CD8-positive, alpha-beta memory T cell (primary cell): ENCODE measurements at regions not wholly inside any gene's neighbourhood (a gene's known extent, or its start where the extent isn't known, plus 50 kb on each side); places are given as distances from the start of the nearest gene placed in this dataset.

Experiments used
- CTCF ChIA-PET: fragments of 350-600 bp; sonication (Branson Sonifier 250); formaldehyde crosslinking; loops from one replicate; lab custom pipeline; 2021; ENCODE audit warnings: antibody characterized with exemption; lab: Charles Lee
- POLR2A ChIA-PET: fragments of 350-600 bp; sonication (Branson Sonifier 250); formaldehyde crosslinking; loops from one replicate; lab custom pipeline; 2021; ENCODE audit warnings: antibody characterized with exemption; lab: Charles Lee
- DNase-seq, 5 donors: peaks; one replicate each; pipeline versions ENCODE4 v3.0.0 to v3.0.0-alpha.2; 2020 to 2022; ENCODE audit warnings: mixed read lengths in 1 of 5
- H3K27ac ChIP-seq: one replicate; pipeline ENCODE4 v1.7.0; 2013; ENCODE audit warnings: low read depth, mild to moderate bottlenecking, low read length, moderate library complexity
- H3K27me3 ChIP-seq: 2 replicates; pipeline ENCODE4 v1.7.0; 2013; ENCODE audit warnings: low read length, mild to moderate bottlenecking; ENCODE audit not compliant: insufficient read depth, poor library complexity, severe bottlenecking
- H3K36me3 ChIP-seq: 2 replicates; pipeline ENCODE4 v1.7.0; 2013; ENCODE audit warnings: mild to moderate bottlenecking, low read length, moderate library complexity; ENCODE audit not compliant: insufficient read depth
- H3K4me1 ChIP-seq: 2 replicates; pipeline ENCODE4 v1.7.0; 2013; ENCODE audit warnings: mild to moderate bottlenecking, low read length, moderate library complexity; ENCODE audit not compliant: insufficient read depth
- H3K4me3 ChIP-seq: 2 replicates; pipeline ENCODE4 v1.7.0; 2013; ENCODE audit warnings: mild to moderate bottlenecking, low read length
- H3K9me3 ChIP-seq: 2 replicates; pipeline ENCODE4 v1.7.0; 2013; ENCODE audit warnings: mild to moderate bottlenecking, low read length
- H3K27ac Mint-ChIP-seq, 8 donors: one replicate each; pipeline ENCODE4 v1.8.0; 2020 to 2021; ENCODE audit warnings: mixed read lengths in 8 of 8, mild to moderate bottlenecking in 6 of 8, inconsistent platforms in 3 of 8, moderate library complexity in 3 of 8
- H3K27me3 Mint-ChIP-seq, 2 donors: one replicate each; pipeline ENCODE4 v1.8.0; 2020 to 2021; ENCODE audit warnings: mixed read lengths in 2 of 2, mild to moderate bottlenecking in 1 of 2, moderate library complexity in 1 of 2
- H3K36me3 Mint-ChIP-seq, 3 donors: one replicate each; pipeline ENCODE4 v1.8.0; 2020 to 2021; ENCODE audit warnings: mixed read lengths in 3 of 3, inconsistent platforms in 1 of 3, mild to moderate bottlenecking in 1 of 3
- H3K4me1 Mint-ChIP-seq, 3 donors: one replicate each; pipeline ENCODE4 v1.8.0; 2020 to 2021; ENCODE audit warnings: mixed read lengths in 3 of 3, inconsistent platforms in 1 of 3, mild to moderate bottlenecking in 1 of 3
- H3K4me3 Mint-ChIP-seq, 7 donors: one replicate each; pipeline ENCODE4 v1.8.0; 2020 to 2021; ENCODE audit warnings: mixed read lengths in 7 of 7, mild to moderate bottlenecking in 6 of 7, moderate library complexity in 4 of 7, inconsistent platforms in 2 of 7
- H3K9me3 Mint-ChIP-seq, 5 donors: one replicate each; pipeline ENCODE4 v1.8.0; 2020 to 2022; ENCODE audit warnings: mixed read lengths in 5 of 5, mild to moderate bottlenecking in 3 of 5, moderate library complexity in 2 of 5, inconsistent platforms in 1 of 5

- no peaks in the 10 kb centered on the region for H3K36me3 Mint-ChIP-seq
- H3K27me3 Mint-ChIP-seq: peaks cover 6 to 16% of the 10 kb centered on the region in 2 donors
Observed at GRCh38 chr16:85344502-85345128, 232.3 kb upstream of the CIBAR2 start.

GRCh38 chr16:85345129-85345639 lies 232.9 kb upstream of the CIBAR2 start:
- Mint-ChIP-seq H3K4me1 (no peaks in the 10 kb centered on the region), H3K36me3 (no peaks in the 10 kb centered on the region), H3K4me3 (no peak overlapping the region), H3K9me3 (no peaks in the 10 kb centered on the region), H3K27me3 (peaks cover 4 to 13% of the 10 kb centered on the region in 2 donors), H3K27ac (no peak overlapping the region)
- no peaks in the 10 kb centered on the region for H3K36me3 ChIP-seq
- DNase-seq: no peak
- H3K9me3 ChIP-seq: no peaks in the 10 kb centered on the region
- no peaks in the 10 kb centered on the region for H3K4me1 ChIP-seq
- no peak overlapping the region for H3K27ac ChIP-seq
- ChIA-PET POLR2A (no interaction called here), CTCF (no interaction called here)
- no peak overlapping the region for H3K4me3 ChIP-seq
- no peaks in the 10 kb centered on the region for H3K27me3 ChIP-seq

More at GRCh38 chr16:85344502-85345128, 232.3 kb upstream of the CIBAR2 start:
- DNase-seq: no peak
- Histone ChIP-seq H3K27ac (no peak overlapping the region), H3K9me3 (no peaks in the 10 kb centered on the region), H3K36me3 (no peaks in the 10 kb centered on the region), H3K4me3 (no peak overlapping the region), H3K4me1 (no peaks in the 10 kb centered on the region), H3K27me3 (no peaks in the 10 kb centered on the region)
- Mint-ChIP-seq H3K4me1 (no peaks in the 10 kb centered on the region), H3K4me3 (peak overlapping the region in 1 of 7 donors; percentile 73), H3K27ac (no peak overlapping the region), H3K9me3 (no peaks in the 10 kb centered on the region)
- CTCF ChIA-PET: no interaction called here
- POLR2A ChIA-PET: no interaction called here

- no peaks in the 10 kb centered on the region for H3K36me3 ChIP-seq
- H3K4me1 Mint-ChIP-seq: no peaks in the 10 kb centered on the region
- H3K27ac Mint-ChIP-seq: peak overlapping the region in 1 of 8 donors; percentile 38
- no peaks in the 10 kb centered on the region for H3K9me3 ChIP-seq
- peaks cover 0 to 1% (median 0%) of the 10 kb centered on the region in 5 donors for H3K9me3 Mint-ChIP-seq
- POLR2A ChIA-PET: no interaction called here
- no peaks in the 10 kb centered on the region for H3K4me1 ChIP-seq
- no peaks in the 10 kb centered on the region for H3K27me3 ChIP-seq
- H3K27ac ChIP-seq: no peak overlapping the region
- DNase-seq: no peak
- no peak overlapping the region for H3K4me3 Mint-ChIP-seq
- H3K27me3 Mint-ChIP-seq: peaks cover 8 to 9% of the 10 kb centered on the region in 2 donors
- no peaks in the 10 kb centered on the region for H3K36me3 Mint-ChIP-seq
- CTCF ChIA-PET: no interaction called here
- no peak overlapping the region for H3K4me3 ChIP-seq
Observed at GRCh38 chr16:85346404-85347212, 234.3 kb upstream of the CIBAR2 start.

- H3K9me3 ChIP-seq: no peaks in the 10 kb centered on the region
- H3K36me3 ChIP-seq: no peaks in the 10 kb centered on the region
- H3K36me3 Mint-ChIP-seq: no peaks in the 10 kb centered on the region
- POLR2A ChIA-PET: no interaction called here
- H3K27me3 Mint-ChIP-seq: peaks cover 5 to 9% of the 10 kb centered on the region in 2 donors
- no peak overlapping the region for H3K4me3 Mint-ChIP-seq
- no peaks in the 10 kb centered on the region for H3K4me1 Mint-ChIP-seq
- no peaks in the 10 kb centered on the region for H3K27me3 ChIP-seq
- DNase-seq: no peak
- no peak overlapping the region for H3K27ac ChIP-seq
- H3K9me3 Mint-ChIP-seq: peaks cover 0 to 1% (median 0%) of the 10 kb centered on the region in 5 donors
- CTCF ChIA-PET: no interaction called here
- H3K4me3 ChIP-seq: no peak overlapping the region
- H3K27ac Mint-ChIP-seq: no peak overlapping the region
- no peaks in the 10 kb centered on the region for H3K4me1 ChIP-seq
Observed at GRCh38 chr16:85347213-85347591, 234.9 kb upstream of the CIBAR2 start.

- H3K27me3 ChIP-seq: no peaks in the 10 kb centered on the region
- Mint-ChIP-seq H3K4me3 (no peak overlapping the region), H3K27ac (no peak overlapping the region), H3K27me3 (peaks cover 4% of the 10 kb centered on the region in 2 donors), H3K36me3 (no peaks in the 10 kb centered on the region), H3K9me3 (peaks cover 0 to 1% (median 0%) of the 10 kb centered on the region in 5 donors), H3K4me1 (no peaks in the 10 kb centered on the region)
- no peak overlapping the region for H3K27ac ChIP-seq
- no peak overlapping the region for H3K4me3 ChIP-seq
- ChIA-PET CTCF (no interaction called here), POLR2A (no interaction called here)
- no peak for DNase-seq
- H3K9me3 ChIP-seq: no peaks in the 10 kb centered on the region
- H3K4me1 ChIP-seq: no peaks in the 10 kb centered on the region
- no peaks in the 10 kb centered on the region for H3K36me3 ChIP-seq
Observed at GRCh38 chr16:85348065-85348840, 236.0 kb upstream of the CIBAR2 start.

GRCh38 chr16:85348911-85349334 lies 236.7 kb upstream of the CIBAR2 start:
- ChIA-PET CTCF (no interaction called here), POLR2A (no interaction called here)
- no peaks in the 10 kb centered on the region for H3K4me1 ChIP-seq
- H3K27me3 Mint-ChIP-seq: peaks cover under 1 to 4% of the 10 kb centered on the region in 2 donors
- H3K9me3 Mint-ChIP-seq: peaks cover 0 to 1% (median 0%) of the 10 kb centered on the region in 5 donors
- DNase-seq: no peak
- H3K36me3 ChIP-seq: no peaks in the 10 kb centered on the region
- no peaks in the 10 kb centered on the region for H3K36me3 Mint-ChIP-seq
- H3K27me3 ChIP-seq: no peaks in the 10 kb centered on the region
- no peak overlapping the region for H3K4me3 Mint-ChIP-seq
- H3K27ac ChIP-seq: no peak overlapping the region
- H3K4me3 ChIP-seq: no peak overlapping the region
- no peak overlapping the region for H3K27ac Mint-ChIP-seq
- no peaks in the 10 kb centered on the region for H3K9me3 ChIP-seq
- H3K4me1 Mint-ChIP-seq: no peaks in the 10 kb centered on the region

- Histone ChIP-seq H3K4me1 (no peaks in the 10 kb centered on the region), H3K27me3 (no peaks in the 10 kb centered on the region), H3K4me3 (no peak overlapping the region), H3K9me3 (no peaks in the 10 kb centered on the region), H3K27ac (no peak overlapping the region), H3K36me3 (no peaks in the 10 kb centered on the region)
- POLR2A ChIA-PET: no interaction called here
- DNase-seq: no peak
- H3K27me3 Mint-ChIP-seq: peaks cover 0 to 4% of the 10 kb centered on the region in 2 donors
- no peaks in the 10 kb centered on the region for H3K36me3 Mint-ChIP-seq
- no peaks in the 10 kb centered on the region for H3K4me1 Mint-ChIP-seq
- CTCF ChIA-PET: no interaction called here
- H3K4me3 Mint-ChIP-seq: no peak overlapping the region
- no peak overlapping the region for H3K27ac Mint-ChIP-seq
- peaks cover 0 to 1% (median 0%) of the 10 kb centered on the region in 5 donors for H3K9me3 Mint-ChIP-seq
Observed at GRCh38 chr16:85349365-85350145, 237.3 kb upstream of the CIBAR2 start.
